DMS 273 (cell line): ENCODE measurements at regions not wholly inside any gene's neighbourhood (a gene's known extent, or its start where the extent isn't known, plus 50 kb on each side); places are given as distances from the start of the nearest gene placed in this dataset.

Source experiments
- DNase-seq: peaks from one replicate; lab custom pipeline; 2025; ENCODE audit not compliant: unreplicated experiment; lab: John Stamatoyannopoulos, UW

GRCh38 chr5:82413302-82414040 lies 135.3 kb upstream of the RPS23 start:
- DNase-seq, result no peak

GRCh38 chr5:82408033-82408432 lies 129.9 kb upstream of the RPS23 start:
- no peak for DNase-seq

- DNase-seq, result no peak
Measured at GRCh38 chr5:82406205-82406773, 128.1 kb upstream of the RPS23 start.

- no peak for DNase-seq
Measured at GRCh38 chr5:82405618-82406204, 127.6 kb upstream of the RPS23 start.

- DNase-seq, result no peak
Measured at GRCh38 chr5:82405161-82405560, 127.0 kb upstream of the RPS23 start.

- DNase-seq, result no peak
Measured at GRCh38 chr5:82404382-82404945, 126.3 kb upstream of the RPS23 start.

GRCh38 chr5:82403724-82404123 lies 125.6 kb upstream of the RPS23 start:
- DNase-seq, result no peak

- no peak for DNase-seq
Measured at GRCh38 chr5:82403026-82403425, 124.9 kb upstream of the RPS23 start.

GRCh38 chr5:82399111-82399510 lies 121.0 kb upstream of the RPS23 start:
- DNase-seq, result no peak

- no peak for DNase-seq
Measured at GRCh38 chr5:82397741-82398320, 119.7 kb upstream of the RPS23 start.

GRCh38 chr5:82396871-82397514 lies 118.8 kb upstream of the RPS23 start:
- peak; percentile 88 for DNase-seq

- peak; percentile 9 for DNase-seq
Measured at GRCh38 chr5:82396396-82396795, 118.2 kb upstream of the RPS23 start.

GRCh38 chr5:82393951-82394350 lies 115.8 kb upstream of the RPS23 start:
- no peak for DNase-seq

- DNase-seq, result no peak
Measured at GRCh38 chr5:82390088-82390487, 111.9 kb upstream of the RPS23 start.

GRCh38 chr5:82389347-82389746 lies 111.2 kb upstream of the RPS23 start:
- no peak for DNase-seq

- peak; percentile 26 for DNase-seq
Measured at GRCh38 chr5:82388181-82388580, 110.0 kb upstream of the RPS23 start.

- DNase-seq, result peak; percentile 26
Measured at GRCh38 chr5:82387819-82388166, 109.6 kb upstream of the RPS23 start.

- peak; percentile 68 for DNase-seq
Measured at GRCh38 chr5:82387001-82387818, 109.1 kb upstream of the RPS23 start.

- DNase-seq, result peak; percentile 57
Measured at GRCh38 chr5:82386576-82386975, 108.4 kb upstream of the RPS23 start.

- no peak for DNase-seq
Measured at GRCh38 chr5:82384034-82384750, 106.0 kb upstream of the RPS23 start.
